Smooth muscle cell (in vitro differentiated cells): ENCODE measurements at regions not wholly inside any gene's neighbourhood (a gene's known extent, or its start where the extent isn't known, plus 50 kb on each side); places are given as distances from the start of the nearest gene placed in this dataset.
"Not testable (repeated sequence)": the region's sequence is repeated elsewhere in the genome, so short reads cannot be mapped to it uniquely, and the experiment has no call there.

Experiments
- DNase-seq: peaks from one replicate; lab custom pipeline; 2025; ENCODE audit not compliant: unreplicated experiment; lab: John Stamatoyannopoulos, UW
- H2AFZ ChIP-seq: fragments of 200-600 bp; sonication (generic); 2 replicates; pipeline ENCODE4 v1.6.0; 2016; ENCODE audit warnings: antibody characterized with exemption, low read depth, mild to moderate bottlenecking
- H3F3A ChIP-seq: fragments of 200-600 bp; sonication (generic); 2 replicates; pipeline ENCODE4 v1.6.0; 2017; ENCODE audit warnings: antibody characterized with exemption, low read depth
- H3K27ac ChIP-seq: fragments of 200-600 bp; sonication (generic); 2 replicates; pipeline ENCODE4 v1.5.1; 2016; ENCODE audit warnings: low read depth, mild to moderate bottlenecking
- H3K27me3 ChIP-seq: fragments of 200-600 bp; sonication (generic); 2 replicates; pipeline ENCODE4 v1.6.1; 2016; ENCODE audit warnings: low read depth, mild to moderate bottlenecking
- H3K36me3 ChIP-seq: fragments of 200-600 bp; sonication (generic); 2 replicates; pipeline ENCODE4 v1.5.1; 2016; ENCODE audit warnings: low read depth
- H3K4me1 ChIP-seq: fragments of 200-600 bp; sonication (generic); 2 replicates; pipeline ENCODE4 v1.5.1; 2016; ENCODE audit warnings: low read depth
- H3K4me2 ChIP-seq: fragments of 200-600 bp; sonication (generic); 2 replicates; pipeline ENCODE4 v1.6.0; 2016; ENCODE audit warnings: mild to moderate bottlenecking
- H3K4me3 ChIP-seq: fragments of 200-600 bp; sonication (generic); 2 replicates; pipeline ENCODE4 v1.5.1; 2016; ENCODE audit warnings: mild to moderate bottlenecking
- H3K79me2 ChIP-seq: fragments of 200-600 bp; sonication (generic); 2 replicates; pipeline ENCODE4 v1.6.0; 2016; ENCODE audit warnings: low read depth, mild to moderate bottlenecking
- H3K9ac ChIP-seq: fragments of 200-600 bp; sonication (generic); 2 replicates; pipeline ENCODE4 v1.6.0; 2016; ENCODE audit warnings: low read depth
- H3K9me3 ChIP-seq: fragments of 200-600 bp; sonication (generic); replicated peaks from 2 replicates; pipeline ENCODE4 v1.5.1; 2016; ENCODE audit warnings: low read depth
- H4K20me1 ChIP-seq: fragments of 200-600 bp; sonication (generic); 2 replicates; pipeline ENCODE4 v1.6.0; 2016; ENCODE audit warnings: low read depth
- WGBS: methylation state at CpG from one replicate; pipeline ENCODE4 v1.1.7; 2016; ENCODE audit warnings: low lambda C conversion rate; 5-methylcytosine and 5-hydroxymethylcytosine counted together
- TF ChIP-seq, protein P1 (sequence below): fragments of 200-600 bp; sonication (generic); IDR thresholded peaks from 2 replicates; pipeline ENCODE4 v1.5.1; 2017; ENCODE audit warnings: borderline replicate concordance, mild to moderate bottlenecking, antibody characterized with exemption; ENCODE audit not compliant: insufficient read depth, poor library complexity, severe bottlenecking

DNA sequence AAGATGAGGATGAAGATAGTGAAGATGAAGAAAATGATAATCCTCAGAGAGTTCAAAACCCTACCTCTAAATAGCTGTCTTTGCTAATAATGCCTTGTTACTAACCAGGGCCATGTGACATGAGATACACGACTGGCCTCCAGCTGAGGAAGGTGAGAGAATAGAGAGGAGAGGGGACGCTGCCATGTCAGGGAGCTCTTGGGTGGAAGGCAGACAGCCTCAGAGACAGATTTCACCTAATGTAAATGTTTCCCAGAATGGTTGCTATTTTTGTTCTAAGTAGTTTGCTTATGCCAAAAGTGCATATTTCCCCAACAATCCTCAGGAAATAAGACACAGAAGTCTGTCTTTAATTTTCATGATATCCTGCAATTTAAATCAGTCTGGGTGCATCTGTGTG, 138.4 kb downstream of the ELOVL4 start:
- WGBS, result 63% methylated on average over 2 of the region's 2 CpGs
- Histone ChIP-seq H3K9me3 (no peaks in the 10 kb centered on the region), H3K27ac (no peak overlapping the region), H3K36me3 (no peaks in the 10 kb centered on the region), H3K4me2 (no peak overlapping the region), H3K4me3 (no peak overlapping the region), H3K4me1 (peaks cover 66% of the 10 kb centered on the region), H3K27me3 (no peaks in the 10 kb centered on the region), H3K9ac (no peak overlapping the region), H4K20me1 (no peaks in the 10 kb centered on the region), H3K79me2 (no peaks in the 10 kb centered on the region), H3F3A (no peaks in the 10 kb centered on the region), H2AFZ (no peak overlapping the region)
- TF ChIP-seq, protein P1, sequence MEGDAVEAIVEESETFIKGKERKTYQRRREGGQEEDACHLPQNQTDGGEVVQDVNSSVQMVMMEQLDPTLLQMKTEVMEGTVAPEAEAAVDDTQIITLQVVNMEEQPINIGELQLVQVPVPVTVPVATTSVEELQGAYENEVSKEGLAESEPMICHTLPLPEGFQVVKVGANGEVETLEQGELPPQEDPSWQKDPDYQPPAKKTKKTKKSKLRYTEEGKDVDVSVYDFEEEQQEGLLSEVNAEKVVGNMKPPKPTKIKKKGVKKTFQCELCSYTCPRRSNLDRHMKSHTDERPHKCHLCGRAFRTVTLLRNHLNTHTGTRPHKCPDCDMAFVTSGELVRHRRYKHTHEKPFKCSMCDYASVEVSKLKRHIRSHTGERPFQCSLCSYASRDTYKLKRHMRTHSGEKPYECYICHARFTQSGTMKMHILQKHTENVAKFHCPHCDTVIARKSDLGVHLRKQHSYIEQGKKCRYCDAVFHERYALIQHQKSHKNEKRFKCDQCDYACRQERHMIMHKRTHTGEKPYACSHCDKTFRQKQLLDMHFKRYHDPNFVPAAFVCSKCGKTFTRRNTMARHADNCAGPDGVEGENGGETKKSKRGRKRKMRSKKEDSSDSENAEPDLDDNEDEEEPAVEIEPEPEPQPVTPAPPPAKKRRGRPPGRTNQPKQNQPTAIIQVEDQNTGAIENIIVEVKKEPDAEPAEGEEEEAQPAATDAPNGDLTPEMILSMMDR, result no peak
- DNase-seq, result no peak

- H3K4me1 ChIP-seq, result peaks cover 60% of the 10 kb centered on the region
- H4K20me1 ChIP-seq, H3K27me3 ChIP-seq, H3K27ac ChIP-seq, DNase-seq, H3K9ac ChIP-seq, H3K4me3 ChIP-seq, H3F3A ChIP-seq, H3K9me3 ChIP-seq, H3K4me2 ChIP-seq, H2AFZ ChIP-seq, H3K79me2 ChIP-seq, H3K36me3 ChIP-seq: not testable (repeated sequence)
- 94% methylated on average over 5 of the region's 5 CpGs for WGBS
These were observed 140.7 kb downstream of the ELOVL4 start for GRCh38 chr6:79806661-79807060.

DNA sequence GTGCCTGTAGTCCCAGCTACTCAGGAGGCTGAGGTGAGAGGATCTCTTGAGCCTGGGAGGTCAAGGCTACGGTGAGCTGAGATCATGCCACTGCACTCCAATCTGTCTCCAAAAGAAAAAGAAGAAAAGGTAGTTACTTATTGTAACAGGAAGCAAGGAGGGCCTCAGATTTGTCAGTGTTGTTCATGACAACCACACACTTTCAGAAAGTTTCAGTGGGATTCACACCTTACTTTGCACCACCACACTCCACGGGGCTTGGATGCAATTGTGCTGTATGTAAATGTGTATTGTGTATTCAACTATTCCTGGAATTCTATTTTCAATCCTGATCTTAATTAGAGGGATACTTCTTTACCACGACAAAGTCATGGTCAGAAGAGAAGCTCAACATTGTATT, 142.6 kb downstream of the ELOVL4 start:
- Histone ChIP-seq H3K79me2 (no peaks in the 10 kb centered on the region), H3K27ac (no peak overlapping the region), H2AFZ (no peak overlapping the region), H3K4me3 (no peak overlapping the region), H3K4me2 (no peak overlapping the region), H4K20me1 (no peaks in the 10 kb centered on the region), H3F3A (no peaks in the 10 kb centered on the region), H3K4me1 (peaks cover 42% of the 10 kb centered on the region), H3K36me3 (no peaks in the 10 kb centered on the region), H3K27me3 (no peaks in the 10 kb centered on the region), H3K9ac (no peak overlapping the region), H3K9me3 (no peaks in the 10 kb centered on the region)
- WGBS, result 79% methylated on average over 3 of the region's 3 CpGs
- TF ChIP-seq, protein P1, result no peak
- DNase-seq, result no peak

GRCh38 chr6:79803917-79804316, 143.4 kb downstream of the ELOVL4 start:
- no peak overlapping the region for H3K27ac ChIP-seq
- TF ChIP-seq, protein P1, result no peak
- H3K4me2 ChIP-seq, result no peak overlapping the region
- no peaks in the 10 kb centered on the region for H3K27me3 ChIP-seq
- no peak for DNase-seq
- H3K4me1 ChIP-seq, result peaks cover 34% of the 10 kb centered on the region
- no peaks in the 10 kb centered on the region for H4K20me1 ChIP-seq
- no peak overlapping the region for H3K9ac ChIP-seq
- H3K4me3 ChIP-seq, result no peak overlapping the region
- no peaks in the 10 kb centered on the region for H3F3A ChIP-seq
- H3K36me3 ChIP-seq, result no peaks in the 10 kb centered on the region
- no peaks in the 10 kb centered on the region for H3K9me3 ChIP-seq
- no peaks in the 10 kb centered on the region for H3K79me2 ChIP-seq
- no peak overlapping the region for H2AFZ ChIP-seq
